HEK293T (cell line): ENCODE measurements at regions not wholly inside any gene's neighbourhood (a gene's known extent, or its start where the extent isn't known, plus 50 kb on each side); places are given as distances from the start of the nearest gene placed in this dataset.

Experiments used
- CTCF ChIA-PET: fragments of 350-600 bp; formaldehyde crosslinking; extraction: SDS; loops from one replicate; lab custom pipeline; 2021; ENCODE audit warnings: antibody characterized with exemption, inconsistent platforms; lab: Yijun Ruan, JAX
- POLR2A ChIA-PET: fragments of 350-600 bp; formaldehyde crosslinking; extraction: SDS; loops from one replicate; lab custom pipeline; 2020; ENCODE audit warnings: antibody characterized with exemption, inconsistent platforms; lab: Yijun Ruan, JAX
- DNase-seq: peaks from one replicate; pipeline ENCODE4 v3.0.0; 2012; ENCODE audit warnings: mixed read lengths; ENCODE audit errors: extremely low spot score
- ARNT ChIP-seq: fragments of 450-650 bp; IDR thresholded peaks from 2 replicates; pipeline ENCODE4 v1.6.1; 2017; ENCODE audit warnings: mild to moderate bottlenecking
- BHLHE40 ChIP-seq: fragments of 450-650 bp; IDR thresholded peaks from 2 replicates; pipeline ENCODE4 v1.6.1; 2016; ENCODE audit warnings: mild to moderate bottlenecking, moderate library complexity, borderline replicate concordance
- CTBP1 ChIP-seq: fragments of 450-650 bp; IDR thresholded peaks from 2 replicates; pipeline ENCODE4 v1.6.1; 2016; ENCODE audit warnings: borderline replicate concordance
- ELF4 ChIP-seq: fragments of 450-650 bp; IDR thresholded peaks from 2 replicates; pipeline ENCODE4 v1.6.1; 2017; ENCODE audit warnings: antibody characterized with exemption
- FOXA1 ChIP-seq: fragments of 450-650 bp; IDR thresholded peaks from 2 replicates; pipeline ENCODE4 v1.6.1; 2016; ENCODE audit warnings: mild to moderate bottlenecking
- FOXK2 ChIP-seq: fragments of 450-650 bp; IDR thresholded peaks from 2 replicates; pipeline ENCODE4 v1.6.1; 2016; ENCODE audit warnings: mild to moderate bottlenecking
- FOXM1 ChIP-seq: fragments of 450-650 bp; IDR thresholded peaks from 2 replicates; pipeline ENCODE4 v1.6.1; 2017; ENCODE audit warnings: mild to moderate bottlenecking, borderline replicate concordance
- HDGF ChIP-seq: fragments of 450-650 bp; IDR thresholded peaks from 2 replicates; pipeline ENCODE4 v1.6.1; 2017; ENCODE audit warnings: antibody characterized with exemption, borderline replicate concordance
- L3MBTL2 ChIP-seq: fragments of 450-650 bp; conservative IDR thresholded peaks from 2 replicates; pipeline ENCODE4 v1.6.1; 2016; ENCODE audit warnings: mild to moderate bottlenecking
- LEF1 ChIP-seq: fragments of 450-650 bp; IDR thresholded peaks from 2 replicates; pipeline ENCODE4 v1.6.1; 2017; ENCODE audit warnings: mild to moderate bottlenecking, borderline replicate concordance
- NFRKB ChIP-seq: fragments of 450-650 bp; IDR thresholded peaks from 2 replicates; pipeline ENCODE4 v1.6.1; 2016; ENCODE audit warnings: mild to moderate bottlenecking, moderate library complexity
- SP1 ChIP-seq: fragments of 450-650 bp; IDR thresholded peaks from 2 replicates; pipeline ENCODE4 v1.6.1; 2017
- SUZ12 ChIP-seq: fragments of 450-650 bp; IDR thresholded peaks from 2 replicates; pipeline ENCODE4 v1.6.1; 2016; ENCODE audit warnings: mild to moderate bottlenecking
- TARDBP ChIP-seq: fragments of 450-650 bp; IDR thresholded peaks from 2 replicates; pipeline ENCODE4 v1.6.1; 2016
- ZNF384 ChIP-seq: fragments of 450-650 bp; IDR thresholded peaks from 2 replicates; pipeline ENCODE4 v1.6.1; 2016
- TF ChIP-seq, protein P1 (sequence below): fragments of 450-650 bp; IDR thresholded peaks from 2 replicates; pipeline ENCODE4 v1.6.1; 2016

- ChIA-PET CTCF (no interaction called here), POLR2A (no interaction called here)
- no peak for DNase-seq
- no peak for TF ChIP-seq FOXM1
Observed at GRCh38 chr3:34534013-34534412, 735.6 kb downstream of the PDCD6IP start.

DNA sequence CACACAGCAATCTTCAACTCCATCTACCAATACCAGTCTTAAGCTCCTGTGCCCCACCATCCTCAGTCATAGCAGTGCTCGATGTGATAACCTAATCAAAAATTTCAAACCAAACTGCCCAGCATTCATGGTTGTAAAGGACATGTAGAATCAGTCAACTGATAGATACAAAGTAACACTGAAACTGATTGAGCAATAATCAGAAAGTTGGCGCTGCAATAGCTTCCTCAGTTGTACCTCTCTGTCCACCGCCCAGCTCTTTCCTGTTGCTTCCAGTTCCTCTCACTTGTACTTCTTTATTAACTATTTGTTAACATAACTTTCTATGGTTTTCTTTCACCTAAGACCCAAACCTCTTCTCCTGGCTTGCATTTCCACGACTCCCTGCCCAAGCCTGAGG lies 745.7 kb downstream of the PDCD6IP start:
- POLR2A ChIA-PET, result no interaction called here
- no peak for DNase-seq
- CTCF ChIA-PET, result no interaction called here
- no peak for TF ChIP-seq BHLHE40
- no peak for TF ChIP-seq L3MBTL2
- TF ChIP-seq SUZ12, result no peak
- TF ChIP-seq TARDBP, result no peak
- TF ChIP-seq FOXM1, result no peak
- no peak for TF ChIP-seq ARNT

DNA sequence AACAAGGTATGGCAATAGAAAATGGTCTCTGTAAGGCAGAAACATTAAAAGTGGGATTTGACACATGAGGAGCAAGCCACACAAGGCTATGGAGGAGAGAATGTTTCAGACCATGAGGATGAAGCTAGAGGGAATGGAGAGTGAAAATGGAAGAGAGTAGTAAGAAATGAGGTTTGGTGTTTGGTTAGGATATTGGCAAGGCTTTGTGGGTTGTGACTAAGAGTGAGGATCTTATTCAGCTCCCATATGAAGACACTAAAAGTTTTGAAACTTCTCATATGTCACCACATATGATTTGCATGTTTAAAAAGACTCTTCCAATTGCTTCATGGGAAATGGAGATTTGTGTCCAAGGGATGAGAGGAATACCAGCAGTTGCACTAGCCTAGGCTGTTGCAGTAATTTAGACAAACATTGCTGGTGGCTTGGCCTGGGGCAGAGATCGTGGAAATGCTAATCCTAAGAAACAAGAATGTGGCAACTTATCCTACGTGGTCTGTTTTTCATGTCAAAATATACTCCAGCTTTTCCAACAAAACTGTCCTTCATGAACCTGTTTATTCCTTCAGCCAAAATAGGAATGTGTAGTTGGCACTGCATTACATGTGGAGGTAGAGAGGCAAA lies 749.0 kb downstream of the PDCD6IP start:
- ChIA-PET CTCF (no interaction called here), POLR2A (no interaction called here)
- DNase-seq, result no peak
- TF ChIP-seq LEF1 (no peak), TARDBP (no peak), SUZ12 (no peak), ZNF384 (no peak), SP1 (no peak), FOXA1 (no peak), NFRKB (no peak), L3MBTL2 (no peak), FOXM1 (no peak), FOXK2 (no peak), HDGF (no peak), ARNT (no peak), CTBP1 (no peak), BHLHE40 (no peak), ELF4 (no peak)
- TF ChIP-seq, protein P1, sequence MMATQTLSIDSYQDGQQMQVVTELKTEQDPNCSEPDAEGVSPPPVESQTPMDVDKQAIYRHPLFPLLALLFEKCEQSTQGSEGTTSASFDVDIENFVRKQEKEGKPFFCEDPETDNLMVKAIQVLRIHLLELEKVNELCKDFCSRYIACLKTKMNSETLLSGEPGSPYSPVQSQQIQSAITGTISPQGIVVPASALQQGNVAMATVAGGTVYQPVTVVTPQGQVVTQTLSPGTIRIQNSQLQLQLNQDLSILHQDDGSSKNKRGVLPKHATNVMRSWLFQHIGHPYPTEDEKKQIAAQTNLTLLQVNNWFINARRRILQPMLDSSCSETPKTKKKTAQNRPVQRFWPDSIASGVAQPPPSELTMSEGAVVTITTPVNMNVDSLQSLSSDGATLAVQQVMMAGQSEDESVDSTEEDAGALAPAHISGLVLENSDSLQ, result no peak

- ChIA-PET POLR2A (no interaction called here), CTCF (no interaction called here)
- no peak for DNase-seq
- TF ChIP-seq NFRKB (no peak), FOXA1 (no peak), ARNT (no peak), LEF1 (no peak), SP1 (no peak), SUZ12 (no peak), CTBP1 (no peak), FOXK2 (no peak), FOXM1 (no peak), BHLHE40 (no peak), ZNF384 (no peak), HDGF (no peak)
- TF ChIP-seq, protein P1, result no peak
Observed at GRCh38 chr3:34567266-34567665, 768.8 kb downstream of the PDCD6IP start.

DNA sequence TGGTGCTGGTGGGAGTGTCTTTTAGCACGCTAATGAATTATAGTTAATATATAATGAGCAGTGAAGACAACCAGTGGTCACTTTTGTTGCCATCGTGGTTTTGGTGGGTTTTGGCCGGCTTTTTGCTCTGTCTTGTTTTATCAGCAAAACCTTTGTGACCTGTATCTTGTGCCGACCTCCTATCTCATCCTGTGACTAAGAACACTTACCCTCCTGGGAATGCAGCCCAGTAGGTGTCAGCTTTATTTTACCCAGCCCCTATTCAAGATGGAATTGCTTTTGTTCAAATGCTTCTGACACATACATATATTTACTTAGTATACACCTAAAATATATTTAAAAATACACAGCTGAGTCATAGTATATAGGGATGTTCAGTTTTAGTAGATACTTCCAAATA lies 770.3 kb downstream of the PDCD6IP start:
- no peak for TF ChIP-seq HDGF
- no peak for TF ChIP-seq SP1
- TF ChIP-seq LEF1, result no peak
- no peak for TF ChIP-seq NFRKB
- TF ChIP-seq FOXM1, result no peak
- TF ChIP-seq TARDBP, result no peak
- no peak for TF ChIP-seq BHLHE40
- no peak for TF ChIP-seq L3MBTL2
- TF ChIP-seq, protein P1, result no peak
- no peak for TF ChIP-seq SUZ12
- ChIA-PET CTCF (interaction anchor here (0.6 kb wide), 1 partner anchor 122 kb away, joined by 4 read pairs; no protein-coding TSS in a partner anchor), POLR2A (no interaction called here)
- no peak for DNase-seq

- no peak for TF ChIP-seq BHLHE40
- no peak for TF ChIP-seq ARNT
- no peak for TF ChIP-seq HDGF
- TF ChIP-seq, protein P1, result no peak
- no peak for TF ChIP-seq ELF4
- no peak for TF ChIP-seq L3MBTL2
- TF ChIP-seq SP1, result no peak
- no peak for TF ChIP-seq FOXK2
- TF ChIP-seq CTBP1, result no peak
- TF ChIP-seq FOXM1, result no peak
- TF ChIP-seq FOXA1, result no peak
- ChIA-PET POLR2A (no interaction called here), CTCF (interaction anchor here (0.6 kb wide), 1 partner anchor 122 kb away, joined by 4 read pairs; no protein-coding TSS in a partner anchor)
- no peak for DNase-seq
Observed at GRCh38 chr3:34569437-34569836, 771.0 kb downstream of the PDCD6IP start.
